Prostate gland (tissue), 2 donors: ENCODE measurements at regions not wholly inside any gene's neighbourhood (a gene's known extent, or its start where the extent isn't known, plus 50 kb on each side); places are given as distances from the start of the nearest gene placed in this dataset.
"Not testable (repeated sequence)": the region's sequence is repeated elsewhere in the genome, so short reads cannot be mapped to it uniquely, and the experiment has no call there.

Experiments used
- DNase-seq: peaks from one replicate; pipeline ENCODE4 v3.0.0-alpha.2; 2019; ENCODE audit warnings: low spot score
- H3K27ac ChIP-seq, 2 donors: fragments of 200-600 bp; sonication (generic); 2 replicates each; pipeline ENCODE4 v1.5.1; 2017 to 2019
- H3K27me3 ChIP-seq: fragments of 200-600 bp; sonication (generic); replicated peaks from 2 replicates; pipeline ENCODE4 v1.5.1; 2019; ENCODE audit not compliant: insufficient read depth
- H3K36me3 ChIP-seq, 2 donors: fragments of 200-600 bp; sonication (generic); 1 replicate in 1 of 2; 2 replicates in 1 of 2; pipeline versions ENCODE4 v1.5.1 to v1.8.1; 2017 to 2019
- H3K4me1 ChIP-seq: fragments of 200-600 bp; sonication (generic); replicated peaks from 2 replicates; pipeline ENCODE4 v1.5.1; 2019
- H3K4me3 ChIP-seq, 2 donors: fragments of 200-600 bp; sonication (generic); 2 replicates each; pipeline ENCODE4 v1.5.1; 2017 to 2019
- H3K9me3 ChIP-seq: fragments of 200-600 bp; sonication (generic); 2 replicates; pipeline ENCODE4 v1.5.1; 2017
- CTCF ChIP-seq, 4 experiments: fragments of 200-600 bp in 2 of 4; fragments of 450-650 bp in 2 of 4; sonication (generic) in 2 of 4; IDR thresholded peaks; 1 replicate in 3 of 4; 2 replicates in 1 of 4; pipeline ENCODE4 v1.5.1; 2016 to 2019; ENCODE audit warnings: antibody characterized with exemption in 4 of 4, mild to moderate bottlenecking in 2 of 4, moderate library complexity in 2 of 4
- POLR2A ChIP-seq: fragments of 450-650 bp; IDR thresholded peaks from one replicate; pipeline ENCODE4 v1.6.1; 2016; ENCODE audit warnings: antibody characterized with exemption, mild to moderate bottlenecking
- POLR2AphosphoS5 ChIP-seq: sonication (generic); formaldehyde crosslinking; IDR thresholded peaks from one replicate; pipeline ENCODE4 v1.6.1; 2017; ENCODE audit warnings: antibody characterized with exemption
- WGBS: methylation state at CpG from one replicate; pipeline ENCODE4 v1.1.5; 2018; 5-methylcytosine and 5-hydroxymethylcytosine counted together
- intact Hi-C: fragments of 100-400 bp; cut with DNase I; formaldehyde crosslinking; loops from one replicate; pipeline ENCODE4 v1.14.2; 2022

GRCh38 chr9:97160255-97160654, 121.3 kb upstream of the CTSV start:
- intact Hi-C loops = no loop called here
- DNase-seq = no peak
- H3K9me3 ChIP-seq = no peaks in the 10 kb centered on the region
- no peaks in the 10 kb centered on the region for H3K27me3 ChIP-seq
- 64% methylated on average over 1 of the region's 1 CpG for WGBS
- no peak overlapping the region for H3K27ac ChIP-seq
- no peaks in the 10 kb centered on the region for H3K36me3 ChIP-seq
- no peaks in the 10 kb centered on the region for H3K4me1 ChIP-seq
- H3K4me3 ChIP-seq = no peak overlapping the region
- no peak for TF ChIP-seq POLR2AphosphoS5
- TF ChIP-seq POLR2A = no peak
- TF ChIP-seq CTCF (IDR thresholded peaks at IDR 0.05) = no peak

GRCh38 chr9:97158722-97159121, 119.8 kb upstream of the CTSV start:
- H3K27ac ChIP-seq, H3K4me1 ChIP-seq, H3K36me3 ChIP-seq, H3K27me3 ChIP-seq, DNase-seq, intact Hi-C loops, H3K9me3 ChIP-seq, H3K4me3 ChIP-seq: not testable (repeated sequence)
- 97% methylated on average over 3 of the region's 3 CpGs for WGBS

- H3K27me3 ChIP-seq, H3K27ac ChIP-seq, DNase-seq, H3K9me3 ChIP-seq, H3K4me1 ChIP-seq, intact Hi-C loops, H3K4me3 ChIP-seq, H3K36me3 ChIP-seq: not testable (repeated sequence)
- WGBS = 94% methylated on average over 5 of the region's 5 CpGs
These were observed 116.5 kb upstream of the CTSV start for GRCh38 chr9:97155441-97155840.

- 87% methylated on average over 6 of the region's 6 CpGs for WGBS
- no peaks in the 10 kb centered on the region for H3K4me1 ChIP-seq
- no peak overlapping the region for H3K27ac ChIP-seq
- no peaks in the 10 kb centered on the region for H3K27me3 ChIP-seq
- intact Hi-C loops = no loop called here
- DNase-seq = no peak
- no peak overlapping the region for H3K4me3 ChIP-seq
- H3K9me3 ChIP-seq = no peaks in the 10 kb centered on the region
- TF ChIP-seq POLR2A = no peak
- TF ChIP-seq CTCF (IDR thresholded peaks at IDR 0.05) = no peak
- no peak for TF ChIP-seq POLR2AphosphoS5
- no peaks in the 10 kb centered on the region for H3K36me3 ChIP-seq
These were observed 115.0 kb upstream of the CTSV start for GRCh38 chr9:97153967-97154366.

- H3K4me3 ChIP-seq, H3K36me3 ChIP-seq, DNase-seq, H3K27ac ChIP-seq, H3K4me1 ChIP-seq, H3K27me3 ChIP-seq, intact Hi-C loops, H3K9me3 ChIP-seq: not testable (repeated sequence)
- 90% methylated on average over 5 of the region's 5 CpGs for WGBS
These were observed 114.2 kb upstream of the CTSV start for GRCh38 chr9:97153160-97153559.

- H3K4me1 ChIP-seq, H3K9me3 ChIP-seq, H3K4me3 ChIP-seq, H3K27me3 ChIP-seq, H3K27ac ChIP-seq, DNase-seq, H3K36me3 ChIP-seq, intact Hi-C loops: not testable (repeated sequence)
- WGBS = 93% methylated on average over 2 of the region's 2 CpGs
These were observed 111.5 kb upstream of the CTSV start for GRCh38 chr9:97150471-97150870.

GRCh38 chr9:97148428-97148827, 109.5 kb upstream of the CTSV start:
- H3K9me3 ChIP-seq, intact Hi-C loops, DNase-seq, H3K27me3 ChIP-seq, H3K4me1 ChIP-seq, H3K27ac ChIP-seq, H3K36me3 ChIP-seq, H3K4me3 ChIP-seq: not testable (repeated sequence)
- 54% methylated on average over 3 of the region's 3 CpGs for WGBS

GRCh38 chr9:97145680-97146079, 106.7 kb upstream of the CTSV start:
- H3K9me3 ChIP-seq, H3K27ac ChIP-seq, H3K4me3 ChIP-seq, intact Hi-C loops, H3K36me3 ChIP-seq, H3K27me3 ChIP-seq, H3K4me1 ChIP-seq, DNase-seq: not testable (repeated sequence)
